ENCODE measurements at regions not wholly inside any gene's neighbourhood (a gene's known extent, or its start where the extent isn't known, plus 50 kb on each side); places are given as distances from the start of the nearest gene placed in this dataset.

DNA sequence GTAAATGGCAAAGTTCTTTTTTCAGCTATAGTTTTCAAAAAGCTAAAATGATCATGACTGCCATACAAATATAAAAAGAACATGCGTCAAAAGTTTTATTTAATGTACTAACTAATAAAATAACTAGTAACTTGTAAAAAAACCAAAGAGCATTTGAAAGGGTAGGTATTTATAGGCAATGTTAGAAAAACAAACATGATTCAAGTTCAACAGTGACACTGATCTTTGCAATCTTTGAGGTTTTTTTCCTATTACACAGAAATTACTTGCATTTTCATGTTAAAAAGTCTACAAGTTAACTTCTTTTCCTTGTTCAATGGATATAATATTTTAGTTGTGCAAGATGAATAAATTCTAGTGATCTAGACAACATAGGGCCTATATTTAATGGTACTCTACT is 72.3 kb upstream of the GRID2 start:
- TF ChIP-seq ZFX (IDR thresholded peaks at IDR 0.05; ENCODE audit: borderline replicate concordance): no peak
- TF ChIP-seq, protein P1, sequence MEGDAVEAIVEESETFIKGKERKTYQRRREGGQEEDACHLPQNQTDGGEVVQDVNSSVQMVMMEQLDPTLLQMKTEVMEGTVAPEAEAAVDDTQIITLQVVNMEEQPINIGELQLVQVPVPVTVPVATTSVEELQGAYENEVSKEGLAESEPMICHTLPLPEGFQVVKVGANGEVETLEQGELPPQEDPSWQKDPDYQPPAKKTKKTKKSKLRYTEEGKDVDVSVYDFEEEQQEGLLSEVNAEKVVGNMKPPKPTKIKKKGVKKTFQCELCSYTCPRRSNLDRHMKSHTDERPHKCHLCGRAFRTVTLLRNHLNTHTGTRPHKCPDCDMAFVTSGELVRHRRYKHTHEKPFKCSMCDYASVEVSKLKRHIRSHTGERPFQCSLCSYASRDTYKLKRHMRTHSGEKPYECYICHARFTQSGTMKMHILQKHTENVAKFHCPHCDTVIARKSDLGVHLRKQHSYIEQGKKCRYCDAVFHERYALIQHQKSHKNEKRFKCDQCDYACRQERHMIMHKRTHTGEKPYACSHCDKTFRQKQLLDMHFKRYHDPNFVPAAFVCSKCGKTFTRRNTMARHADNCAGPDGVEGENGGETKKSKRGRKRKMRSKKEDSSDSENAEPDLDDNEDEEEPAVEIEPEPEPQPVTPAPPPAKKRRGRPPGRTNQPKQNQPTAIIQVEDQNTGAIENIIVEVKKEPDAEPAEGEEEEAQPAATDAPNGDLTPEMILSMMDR (IDR thresholded peaks at IDR 0.05): no peak

All from 22Rv1 (cell line).